ENCODE measurements at regions not wholly inside any gene's neighbourhood (a gene's known extent, or its start where the extent isn't known, plus 50 kb on each side); places are given as distances from the start of the nearest gene placed in this dataset.
"Not testable (repeated sequence)": the region's sequence is repeated elsewhere in the genome, so short reads cannot be mapped to it uniquely, and the experiment has no call there.

GRCh38 chrY:20382085-20382484 lies 193.5 kb upstream of the EIF1AY start:
- DNase-seq (ENCODE audit: low read depth, low spot score); H3K27ac ChIP-seq: not testable (repeated sequence)

DNA sequence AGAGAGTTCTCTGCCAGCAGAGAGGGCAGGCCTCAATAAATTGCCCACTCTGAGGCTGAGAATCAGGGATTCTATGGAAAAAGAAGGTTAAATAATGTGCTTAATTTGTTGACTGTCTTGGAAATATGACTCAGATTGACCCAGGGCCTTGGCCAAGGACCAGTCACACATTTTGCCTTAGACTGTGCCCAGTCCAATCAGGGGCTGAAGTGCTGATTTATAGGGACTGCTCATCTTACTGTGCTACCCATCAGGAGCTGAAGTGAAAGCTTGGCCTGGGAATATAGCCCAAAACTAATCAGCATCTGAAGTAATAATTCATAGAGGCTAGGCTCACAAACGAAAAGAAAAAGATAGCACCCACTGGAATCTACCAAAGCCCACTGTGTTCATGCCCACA lies 167.4 kb upstream of the EIF1AY start:
- DNase-seq (ENCODE audit: low read depth, low spot score): no peak
- H3K27ac ChIP-seq: no peak overlapping the region

GRCh38 chrY:20422752-20423151 lies 152.8 kb upstream of the EIF1AY start:
- DNase-seq (ENCODE audit: low read depth, low spot score): no peak
- no peak overlapping the region for H3K27ac ChIP-seq

- no peak for DNase-seq (ENCODE audit: low read depth, low spot score)
- H3K27ac ChIP-seq: no peak overlapping the region
Observed at GRCh38 chrY:20433670-20434069, 141.9 kb upstream of the EIF1AY start.

DNA sequence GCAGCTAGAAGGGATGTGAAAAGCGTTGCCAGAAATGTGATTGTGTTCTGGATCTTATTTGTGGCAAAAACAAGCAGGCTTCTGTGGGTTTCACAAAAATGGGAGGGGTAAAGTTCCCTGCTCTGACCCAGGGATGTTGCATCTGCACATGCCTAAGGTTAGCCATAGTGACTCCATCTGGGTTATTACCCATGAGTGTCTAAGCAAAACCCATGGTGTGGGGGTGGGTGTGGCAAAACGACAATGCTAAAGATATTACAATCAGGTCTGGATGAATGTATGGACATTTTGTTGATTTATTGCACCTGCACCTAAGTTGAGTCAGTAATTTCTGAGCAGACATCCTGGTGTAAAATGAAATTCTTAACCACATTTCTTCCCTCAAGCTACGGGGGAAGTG lies 131.4 kb upstream of the EIF1AY start:
- no peak for DNase-seq (ENCODE audit: low read depth, low spot score)
- H3K27ac ChIP-seq: no peak overlapping the region

GRCh38 chrY:20447601-20448000 lies 128.0 kb upstream of the EIF1AY start:
- peak; percentile 0 for DNase-seq (ENCODE audit: low read depth, low spot score)
- no peak overlapping the region for H3K27ac ChIP-seq

- H3K27ac ChIP-seq: no peak overlapping the region
- no peak for DNase-seq (ENCODE audit: low read depth, low spot score)
Observed at GRCh38 chrY:20449277-20449676, 126.3 kb upstream of the EIF1AY start.

GRCh38 chrY:20470140-20470539 lies 105.4 kb upstream of the EIF1AY start:
- no peak for DNase-seq (ENCODE audit: low read depth, low spot score)
- H3K27ac ChIP-seq: no peak overlapping the region

GRCh38 chrY:20515982-20516381 lies 59.6 kb upstream of the EIF1AY start:
- DNase-seq (ENCODE audit: low read depth, low spot score): no peak

More at GRCh38 chrY:20515982-20516381, 59.6 kb upstream of the EIF1AY start:
- no peak overlapping the region for H3K27ac ChIP-seq

All from epithelial cell of prostate (primary cell).